A204.1 (cell line): ENCODE measurements at regions not wholly inside any gene's neighbourhood (a gene's known extent, or its start where the extent isn't known, plus 50 kb on each side); places are given as distances from the start of the nearest gene placed in this dataset.
"Not testable (repeated sequence)": the region's sequence is repeated elsewhere in the genome, so short reads cannot be mapped to it uniquely, and the experiment has no call there.

Experiments used
- FAIRE-seq: peaks from 2 replicates; lab custom pipeline; 2012; peaks lifted over from hg19 to GRCh38; lab: Jason Lieb, UNC

DNA sequence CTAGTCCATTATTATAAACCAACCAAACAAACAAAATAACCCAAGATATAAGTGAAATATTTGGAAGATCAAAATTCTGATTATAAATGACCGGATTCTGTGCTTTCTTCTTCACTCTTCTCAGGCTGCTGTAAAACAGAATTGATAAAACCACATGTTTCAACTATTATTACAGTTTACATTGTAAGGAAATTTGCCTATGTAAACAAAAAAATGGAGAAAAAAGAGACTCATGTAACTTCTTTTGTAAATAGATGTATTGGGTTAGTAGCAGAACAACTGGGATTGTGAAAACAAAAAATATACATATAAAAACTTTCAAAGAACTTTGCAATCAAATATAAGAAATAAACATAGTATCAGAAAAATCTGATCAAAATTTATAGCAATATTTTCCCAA lies 295.2 kb upstream of the CCDC179 start:
- no peak for FAIRE-seq

DNA sequence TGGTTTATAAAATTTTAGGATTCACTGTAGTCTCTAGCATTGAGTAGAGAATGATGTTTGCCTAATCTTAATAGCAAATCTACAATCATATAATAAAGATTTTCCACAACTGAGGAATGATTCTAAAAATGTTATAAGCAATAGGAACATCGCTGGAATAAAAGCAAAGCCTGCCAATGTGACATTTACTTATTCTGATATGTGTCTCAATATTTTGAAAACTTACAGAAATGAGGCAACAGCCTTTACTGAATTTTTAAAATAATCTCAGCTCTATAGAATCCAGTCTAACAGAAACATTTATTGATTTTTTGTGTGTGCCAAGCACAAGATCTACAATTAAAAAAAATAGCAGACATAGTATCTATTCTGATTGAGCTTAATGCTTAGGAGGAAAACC lies 303.7 kb upstream of the CCDC179 start:
- FAIRE-seq, result no peak

DNA sequence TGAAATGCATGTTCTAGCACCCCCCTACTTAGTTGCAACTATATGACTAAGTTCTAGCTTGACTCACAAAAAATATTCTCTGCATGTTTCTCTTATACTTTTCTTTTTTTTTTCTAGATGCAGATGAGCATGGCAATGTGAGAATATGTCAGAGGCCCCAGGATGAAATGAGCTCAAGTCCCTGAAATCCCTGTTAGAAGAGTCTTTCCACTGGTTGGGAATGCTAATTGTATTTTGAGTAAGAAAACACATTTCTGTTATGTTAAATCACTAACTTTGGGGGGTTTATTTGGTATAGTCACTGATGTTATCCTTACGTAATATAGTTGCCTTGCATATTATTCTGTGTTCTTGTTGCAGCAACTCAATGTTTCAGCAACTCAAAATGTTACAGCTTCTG lies 306.1 kb upstream of the CCDC179 start:
- no peak for FAIRE-seq

DNA sequence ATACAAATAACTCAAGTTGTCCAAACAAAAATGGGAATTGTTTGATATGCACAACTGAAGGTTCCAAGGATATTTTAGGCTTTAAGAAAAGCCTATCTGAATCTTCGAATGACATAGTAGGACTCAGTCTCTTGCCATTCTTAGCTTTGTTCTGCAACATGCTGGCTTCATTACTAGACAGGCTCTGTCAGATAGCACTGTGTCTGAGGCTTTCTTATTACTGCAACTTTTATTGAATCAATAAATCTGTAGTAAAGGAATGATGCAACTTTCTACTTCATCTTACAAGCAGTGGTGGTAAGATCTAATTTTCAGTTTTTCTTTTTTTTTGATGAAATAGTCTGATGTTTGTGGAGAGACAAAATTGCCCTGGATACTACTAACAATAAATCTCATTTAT lies 319.3 kb upstream of the CCDC179 start:
- FAIRE-seq, result no peak

DNA sequence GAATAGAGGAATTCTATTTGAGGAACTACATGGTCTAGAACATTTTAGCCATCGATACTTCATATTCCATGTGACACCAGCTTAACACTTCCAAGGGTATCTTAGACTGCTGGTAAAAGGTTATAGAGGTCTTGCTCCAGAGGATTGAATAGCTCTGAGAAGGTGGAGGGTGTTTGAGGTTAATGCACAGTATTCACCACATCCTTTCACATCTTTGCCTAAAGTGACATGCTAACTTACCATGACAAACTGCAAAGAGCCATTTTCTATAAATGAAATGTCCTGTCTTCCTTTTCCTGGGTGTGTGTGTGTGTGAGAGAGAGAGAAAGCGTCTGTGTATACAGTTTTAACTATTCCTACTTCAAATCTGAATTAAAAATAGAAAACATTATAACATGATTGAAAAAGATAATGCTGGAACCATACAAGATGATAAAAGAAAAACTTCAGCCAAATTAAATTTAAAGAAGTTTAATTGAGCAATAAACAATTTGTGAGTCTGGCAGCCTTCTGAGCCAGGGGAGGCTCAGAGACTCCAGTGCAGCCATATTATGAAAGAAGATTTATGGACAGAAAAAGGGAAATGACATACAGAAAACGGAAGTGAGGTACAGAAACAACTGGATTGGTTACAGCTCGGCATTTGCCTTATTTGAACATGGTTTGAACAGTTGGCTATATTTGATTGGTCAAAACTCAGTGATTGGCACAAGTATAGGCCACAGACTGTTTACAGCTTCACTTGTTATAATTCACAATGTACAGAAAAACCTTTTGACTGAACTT lies 320.9 kb upstream of the CCDC179 start:
- FAIRE-seq, result no peak

DNA sequence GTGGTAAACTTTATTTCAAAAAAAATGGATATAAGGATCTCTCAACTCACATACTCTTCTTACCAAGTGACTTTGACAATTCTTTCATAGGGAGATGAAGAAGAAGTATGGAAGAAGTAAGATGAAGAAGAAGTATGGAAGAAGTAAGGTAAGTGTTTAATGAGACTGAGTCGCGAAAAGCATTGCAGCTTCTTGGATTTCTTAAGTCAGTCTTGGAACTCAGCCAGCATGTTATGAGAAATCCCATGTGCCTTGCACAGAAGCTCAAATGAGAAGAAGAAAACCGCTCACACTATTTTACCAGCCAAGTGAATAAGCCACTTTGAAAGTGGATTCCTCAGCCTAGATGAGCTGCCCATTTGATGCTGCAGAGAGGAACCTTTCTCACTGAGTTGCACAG lies 332.0 kb upstream of the CCDC179 start:
- FAIRE-seq, result no peak

DNA sequence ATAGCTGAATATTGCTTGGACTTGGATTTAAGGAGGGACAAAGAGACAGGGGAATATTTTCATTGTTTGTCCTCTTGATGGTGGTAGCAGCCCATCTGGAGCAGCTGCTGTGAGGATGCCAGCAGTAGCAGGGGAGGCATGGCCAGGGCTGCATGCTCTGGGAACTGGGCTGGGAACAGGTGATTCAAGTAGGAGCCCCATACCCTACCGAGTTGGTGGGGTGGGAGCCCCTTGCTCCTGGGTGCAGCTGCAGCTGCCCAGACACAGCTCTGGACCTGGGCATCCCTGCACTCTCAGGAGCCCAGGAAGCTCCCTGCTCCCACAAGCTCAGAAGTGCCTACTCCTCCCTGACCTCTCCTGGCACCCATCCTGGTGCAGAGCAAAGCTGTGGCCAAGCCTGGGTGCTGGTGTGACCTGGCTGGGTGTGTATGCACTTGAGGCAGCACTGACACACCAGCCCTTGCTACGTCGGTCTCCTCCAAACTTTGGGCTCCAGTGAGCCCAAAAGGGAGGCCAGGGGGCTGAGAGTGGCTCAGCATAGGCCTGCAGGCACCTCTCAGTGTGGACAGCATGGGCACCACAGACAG lies 341.8 kb upstream of the CCDC179 start:
- no peak for FAIRE-seq

DNA sequence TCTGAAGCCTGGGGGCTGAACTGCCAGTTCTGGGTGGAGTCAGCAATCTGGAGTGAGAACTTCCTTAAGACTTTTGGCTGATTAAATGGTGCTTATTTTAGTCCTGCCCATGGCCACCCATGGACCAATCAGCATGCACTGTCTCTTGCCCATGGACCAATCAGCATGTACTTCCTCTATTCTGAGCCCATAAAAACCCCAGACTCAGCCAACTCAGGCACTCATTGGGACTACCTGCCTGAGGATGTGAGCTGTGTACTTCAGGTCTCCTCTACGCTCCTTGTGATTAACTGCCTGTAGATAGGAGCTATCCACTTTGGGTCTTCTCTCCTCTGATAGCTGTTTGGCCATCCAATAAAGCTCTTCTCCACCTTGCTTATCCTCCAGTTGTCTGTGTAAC lies 342.3 kb upstream of the CCDC179 start:
- FAIRE-seq, result no peak

DNA sequence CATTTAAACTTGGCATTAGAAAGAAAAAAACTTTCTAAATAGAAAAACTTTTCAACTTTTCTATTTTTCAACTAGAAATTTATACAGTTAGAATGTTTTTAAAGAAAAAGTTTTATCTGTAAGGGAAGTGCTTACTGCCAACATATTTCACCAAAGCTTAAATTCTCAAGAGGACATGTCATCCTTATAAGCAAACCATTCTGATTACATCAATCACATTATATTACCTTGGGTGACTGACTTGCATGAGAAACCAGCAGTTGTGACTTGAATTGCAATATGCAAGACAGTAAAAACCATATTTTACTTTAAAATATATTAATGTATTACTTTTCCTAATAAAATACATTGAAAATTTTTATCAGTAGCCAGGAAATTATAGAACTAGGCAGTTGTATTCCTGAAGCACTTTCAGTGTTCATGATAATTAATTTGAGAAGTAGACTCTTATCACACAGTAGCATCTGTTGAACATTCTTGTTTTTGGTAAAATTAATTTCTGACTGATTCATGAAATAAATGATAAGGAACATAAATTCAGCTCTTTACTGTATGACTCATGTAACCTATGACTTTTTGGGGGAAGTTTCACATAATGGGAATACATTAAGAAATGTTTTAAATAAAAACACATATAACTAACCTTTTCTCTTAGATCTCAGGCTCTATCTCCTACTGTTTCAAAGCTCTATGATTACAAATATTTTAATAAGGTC lies 345.0 kb upstream of the CCDC179 start:
- FAIRE-seq, result no peak

DNA sequence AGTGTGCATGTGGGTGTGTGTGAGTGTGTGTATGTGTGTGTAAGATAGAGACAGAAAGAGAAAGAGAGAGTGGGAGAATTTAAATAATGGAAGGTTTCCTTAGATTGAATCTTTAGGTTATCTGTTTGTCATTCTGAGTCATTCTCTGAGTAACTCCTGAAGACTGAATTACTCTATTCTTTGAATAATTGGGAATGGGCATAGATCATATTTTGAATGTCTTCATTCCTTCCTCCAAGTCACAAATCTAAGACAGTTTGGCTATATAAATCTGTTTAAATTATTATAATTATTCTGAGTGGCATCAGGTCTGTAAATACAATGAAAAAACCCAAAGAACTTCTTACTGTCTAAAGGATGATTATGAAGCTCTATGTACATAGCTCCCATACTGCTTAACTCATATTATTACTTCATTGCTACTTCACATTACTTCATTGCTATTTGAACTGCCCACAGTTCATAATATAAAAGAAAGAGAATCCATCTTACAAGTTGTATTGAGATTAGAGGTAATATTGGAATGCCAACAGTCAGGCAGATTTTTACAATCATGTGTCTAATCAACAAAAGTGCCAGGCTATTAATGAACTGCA lies 346.6 kb upstream of the CCDC179 start:
- no peak for FAIRE-seq

DNA sequence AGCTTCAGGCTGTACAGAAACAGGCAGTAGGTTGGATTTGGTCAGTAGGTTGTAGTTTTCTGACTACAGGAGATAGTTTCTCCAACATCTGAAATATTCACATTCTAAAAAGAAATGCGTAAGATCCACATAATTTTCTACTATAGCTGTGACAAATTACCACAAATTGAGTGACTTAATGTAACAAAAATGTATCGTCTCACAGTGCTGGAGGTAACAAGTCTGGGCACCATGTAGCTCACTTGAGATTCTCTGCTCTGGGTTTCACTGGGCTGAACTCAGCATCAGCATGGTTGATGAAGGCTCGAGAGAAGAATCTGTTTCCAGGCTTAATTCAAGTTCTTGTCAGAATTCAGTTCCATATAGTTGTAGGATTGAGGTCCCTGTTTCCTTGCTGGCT lies 350.9 kb upstream of the CCDC179 start:
- no peak for FAIRE-seq

DNA sequence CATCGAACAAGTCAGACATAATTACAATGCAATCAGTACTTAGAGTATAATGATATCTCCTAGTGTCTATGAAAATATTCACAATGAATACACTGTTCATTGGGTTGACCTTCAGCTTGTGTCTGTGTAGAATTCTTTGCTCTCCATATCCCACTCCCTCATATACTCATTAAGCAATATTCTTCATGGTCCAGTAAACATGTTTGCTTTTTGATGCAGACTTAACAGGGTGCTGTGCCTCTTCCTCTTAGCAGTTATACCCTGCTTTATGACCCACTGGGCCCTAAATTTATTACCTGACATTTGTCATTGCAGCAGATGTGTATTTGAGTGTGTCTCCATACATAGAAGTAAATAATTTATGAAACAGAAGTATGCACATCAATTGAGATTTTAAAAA lies 352.5 kb upstream of the CCDC179 start:
- FAIRE-seq, result no peak

DNA sequence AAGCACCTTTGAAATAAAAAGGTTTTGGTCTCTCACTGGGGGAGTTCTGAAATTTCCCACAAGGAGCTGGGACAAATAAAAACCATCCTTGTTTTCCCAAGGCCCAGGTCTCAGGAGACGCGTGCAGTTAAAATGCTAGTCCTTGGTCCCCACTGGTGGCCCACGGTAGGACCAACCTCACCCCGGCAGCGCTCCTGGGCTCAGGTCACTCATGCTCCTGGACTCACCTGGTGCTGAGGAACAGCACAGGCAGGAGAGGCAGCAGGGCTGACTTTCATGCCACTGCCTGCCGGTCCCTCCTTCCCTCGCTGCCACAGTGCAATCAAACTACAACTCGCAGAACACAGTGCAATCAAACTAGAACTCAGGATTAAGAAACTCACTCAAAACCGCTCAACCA lies 356.8 kb upstream of the CCDC179 start:
- no peak for FAIRE-seq

DNA sequence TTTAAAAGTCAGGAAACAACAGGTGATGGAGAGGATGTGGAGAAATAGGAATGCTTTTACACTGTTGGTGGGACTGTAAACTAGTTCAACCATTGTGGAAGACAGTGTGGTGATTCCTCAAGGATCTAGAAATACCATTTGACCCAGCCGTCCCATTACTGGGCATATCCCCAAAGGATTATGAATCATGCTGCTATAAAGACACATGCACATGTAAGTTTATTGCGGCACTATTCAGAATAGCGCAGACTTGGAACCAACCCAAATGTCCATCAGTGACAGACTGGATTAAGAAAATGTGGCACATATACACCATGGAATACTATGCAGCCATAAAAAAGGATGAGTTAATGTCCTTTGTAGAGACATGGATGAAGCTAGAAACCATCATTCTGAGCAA lies 359.8 kb upstream of the CCDC179 start:
- not testable (repeated sequence) for FAIRE-seq

DNA sequence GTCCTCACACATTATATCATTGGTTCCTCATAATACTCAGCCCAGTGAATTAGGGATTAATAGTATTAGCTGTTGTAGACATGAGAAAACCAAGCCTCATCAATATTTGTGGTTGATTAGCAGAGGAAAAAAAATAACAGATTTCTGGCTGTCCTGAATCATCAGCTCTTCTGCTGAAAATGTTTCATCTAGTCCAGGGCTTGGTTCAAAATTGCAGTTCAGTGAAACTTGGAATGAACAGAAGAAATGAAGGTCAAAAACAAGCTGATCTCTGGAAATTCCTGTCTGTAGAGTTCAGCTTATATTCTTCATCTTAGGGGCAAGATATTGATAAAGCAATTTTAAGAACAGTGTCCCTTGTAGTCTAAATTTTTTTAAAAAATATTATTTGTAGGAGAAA lies 361.1 kb upstream of the CCDC179 start:
- no peak for FAIRE-seq

DNA sequence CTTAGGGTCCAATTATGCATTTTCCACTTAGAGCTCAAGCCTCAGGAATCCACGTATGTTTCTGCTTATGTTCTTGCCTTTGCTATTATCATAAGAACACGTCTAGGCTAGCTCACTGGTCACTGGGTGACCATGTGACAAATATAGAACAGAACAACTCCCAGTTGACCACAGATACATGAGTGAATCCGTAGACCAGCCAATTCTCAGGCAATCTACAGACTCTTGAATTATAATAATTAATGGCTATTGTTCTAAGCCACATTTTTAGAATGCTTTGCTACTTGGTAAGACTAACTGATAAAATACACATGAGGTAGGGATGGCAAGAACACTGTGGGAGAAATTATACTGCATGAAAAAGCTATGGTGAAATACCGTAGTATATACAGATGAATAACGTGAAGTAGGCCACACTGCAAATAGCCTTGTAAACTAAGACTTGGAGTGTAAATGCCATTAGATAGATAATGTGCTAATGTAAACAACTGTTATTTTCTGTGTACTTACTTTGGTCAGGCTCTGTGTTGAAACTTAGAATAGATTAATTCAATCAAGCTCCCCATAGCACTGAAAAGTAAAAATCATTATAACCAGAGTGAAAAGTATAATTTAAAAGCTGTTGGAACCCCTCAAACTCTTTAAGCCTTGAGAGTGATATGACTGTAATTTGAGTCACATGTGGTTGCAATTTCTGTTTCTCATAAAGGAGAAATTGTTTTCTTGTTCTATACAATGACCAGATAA lies 366.2 kb upstream of the CCDC179 start:
- FAIRE-seq, result no peak

DNA sequence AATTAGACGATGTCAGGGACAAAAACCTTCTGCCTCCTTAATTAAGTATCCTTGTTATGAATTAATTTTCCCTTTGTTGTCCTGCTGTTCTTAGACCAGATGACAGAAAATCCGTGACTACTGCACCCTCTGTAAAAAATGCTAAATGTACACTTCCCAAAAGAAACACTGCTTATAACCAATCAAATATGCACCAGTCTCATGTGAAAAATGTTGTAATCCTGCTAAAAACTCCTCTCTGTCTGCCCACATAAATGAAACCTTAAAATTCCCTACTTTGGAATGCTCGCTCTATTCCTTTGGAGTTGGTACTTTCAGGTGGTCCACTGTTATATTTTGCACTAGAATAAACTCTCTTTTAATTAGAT lies 366.8 kb upstream of the CCDC179 start:
- FAIRE-seq, result no peak

DNA sequence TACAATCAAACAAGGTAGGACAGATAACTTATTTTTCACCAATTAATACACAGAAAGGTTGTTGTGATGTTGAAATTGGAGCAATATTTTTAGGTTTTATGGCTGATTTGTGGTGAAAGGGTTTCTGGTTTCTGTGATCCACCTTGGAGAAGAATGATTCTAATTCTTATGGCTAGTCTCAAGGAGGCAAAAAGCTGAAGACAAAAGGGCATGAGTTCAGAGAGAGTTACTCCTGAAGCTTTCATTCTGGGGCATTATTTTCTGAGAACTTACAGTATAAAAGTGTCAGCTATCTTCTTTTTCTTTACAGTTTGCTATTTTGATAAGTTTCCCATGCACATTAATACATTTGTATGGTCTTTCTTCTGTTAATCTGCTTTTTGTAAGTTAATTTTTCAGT lies 372.4 kb upstream of the CCDC179 start:
- FAIRE-seq, result no peak

DNA sequence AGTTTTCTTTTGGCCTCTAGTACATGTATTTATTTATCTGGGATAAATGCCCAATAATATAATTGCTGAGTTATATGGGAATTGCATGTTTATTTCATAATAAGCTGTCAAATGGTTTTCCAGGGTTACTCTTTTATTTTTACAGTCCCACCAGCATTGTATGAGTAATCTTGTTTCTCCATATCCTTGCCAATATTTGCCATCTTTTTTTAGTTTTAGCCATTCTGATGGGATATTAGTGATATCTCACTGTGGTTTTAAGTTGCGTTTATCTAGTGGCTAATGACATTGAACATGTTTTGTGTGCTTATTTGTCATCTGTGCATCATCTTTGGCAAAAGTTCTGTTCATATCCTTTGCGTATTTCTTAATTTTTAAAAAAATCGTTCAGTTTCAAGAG lies 372.8 kb upstream of the CCDC179 start:
- FAIRE-seq, result no peak

DNA sequence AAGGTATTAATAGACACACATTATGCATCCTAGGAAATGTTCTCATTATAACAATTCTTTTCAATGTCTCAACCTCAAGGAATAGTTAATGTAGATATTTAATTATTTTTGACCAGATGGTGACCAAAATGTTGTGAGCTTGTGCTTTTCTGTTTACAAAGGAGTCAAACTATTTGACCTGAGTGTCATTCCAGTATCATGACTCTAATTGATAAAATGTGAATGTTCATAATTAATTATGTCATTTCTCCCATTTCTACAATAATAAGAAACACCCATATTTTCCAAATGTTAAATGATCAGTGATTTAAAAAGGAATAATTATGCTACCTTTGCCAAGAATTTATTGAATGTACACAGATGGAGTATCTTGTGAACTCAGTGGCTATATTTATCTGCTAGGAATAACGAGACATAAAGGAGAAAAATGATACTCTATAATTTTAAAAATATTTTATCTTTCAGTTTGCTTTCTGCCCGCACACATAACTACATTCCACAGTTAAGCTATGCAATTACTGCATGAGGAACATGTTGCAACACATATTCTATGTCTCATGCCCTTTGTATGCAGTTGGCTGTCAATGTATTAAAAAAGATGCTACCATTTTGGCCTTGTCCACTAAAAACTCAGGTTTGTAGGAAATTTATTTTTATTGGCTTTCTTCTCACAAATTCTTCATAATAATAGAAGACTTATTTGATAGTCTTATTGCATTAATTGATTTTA lies 376.7 kb upstream of the CCDC179 start:
- no peak for FAIRE-seq

DNA sequence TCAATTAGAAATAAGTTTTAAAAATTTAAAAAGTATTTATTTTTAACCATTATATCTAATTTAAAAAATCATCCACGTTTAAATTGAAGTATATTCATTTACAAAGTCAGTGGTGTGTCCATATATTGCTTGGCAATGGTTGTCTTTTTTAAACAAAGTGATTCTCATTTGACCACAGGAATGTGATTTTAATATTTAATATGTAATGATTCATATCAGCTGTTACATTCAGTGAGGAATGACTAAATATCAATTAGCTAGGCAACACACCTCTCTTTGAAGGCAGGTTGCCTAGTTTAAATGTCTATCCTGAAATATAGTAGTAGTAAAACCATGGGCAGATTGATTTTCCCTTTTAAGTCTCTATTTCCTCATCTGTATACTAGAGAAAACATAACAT lies 392.2 kb upstream of the CCDC179 start:
- FAIRE-seq, result no peak

DNA sequence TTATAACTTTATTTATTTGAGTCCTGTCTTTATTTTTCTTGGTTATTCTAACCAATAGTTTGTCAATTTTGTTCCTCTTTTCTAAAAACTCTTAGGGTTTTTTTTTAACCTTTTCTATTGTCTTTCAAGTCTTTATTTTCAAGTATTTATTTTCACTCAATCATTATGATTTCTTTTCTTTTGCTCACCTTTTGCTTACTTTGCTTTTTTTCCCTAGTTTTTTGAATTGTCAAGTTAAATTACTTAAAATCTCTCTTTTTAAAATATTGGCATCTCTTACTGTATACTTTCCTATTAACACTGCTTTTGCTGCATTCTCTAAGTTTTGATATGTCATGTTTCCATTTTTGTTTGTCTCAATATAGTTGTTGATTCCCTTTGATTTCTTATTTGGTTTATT lies 396.8 kb upstream of the CCDC179 start:
- no peak for FAIRE-seq
